A549 (cell line): ENCODE measurements at regions not wholly inside any gene's neighbourhood (a gene's known extent, or its start where the extent isn't known, plus 50 kb on each side); places are given as distances from the start of the nearest gene placed in this dataset.

Experiments
- ATAC-seq, 2 experiments: fragments of 200-7000 bp in 1 of 2; fragments of >200 bp in 1 of 2; cut with Nextera tagmentation in 1 of 2; cut with Tn5 transposase in 1 of 2; 3 replicates each; pipeline versions ENCODE4 v1.8.0 to v1.9.1; 2018 to 2020; ENCODE audit warnings: mild to moderate bottlenecking in 1 of 2, moderate library complexity in 1 of 2
- CTCF ChIA-PET: fragments of 300-600 bp; sonication (Branson Sonifier 250); formaldehyde crosslinking; extraction: SDS; loops from one replicate; lab custom pipeline; 2021; ENCODE audit warnings: antibody characterized with exemption, inconsistent platforms; lab: Yijun Ruan, JAX
- POLR2A ChIA-PET: fragments of 350-600 bp; formaldehyde crosslinking; extraction: SDS; loops from one replicate; lab custom pipeline; 2021; ENCODE audit warnings: antibody characterized with exemption, inconsistent platforms; lab: Yijun Ruan, JAX
- DNase-seq, 2 experiments: peaks; one replicate each; pipeline versions ENCODE4 v3.0.0 to v3.0.0-alpha.2; 2011 to 2016; ENCODE audit warnings: low read depth in 1 of 2, low spot score in 1 of 2
- FAIRE-seq: peaks from 2 replicates; lab custom pipeline; 2011; peaks lifted over from hg19 to GRCh38; lab: Jason Lieb, UNC
- H3K27ac ChIP-seq, 2 experiments: fragments of >200 bp; sonication (Bioruptor Twin); formaldehyde crosslinking; 3 replicates each; pipeline ENCODE4 v1.5.1; 2016 to 2017
- H3K4me1 ChIP-seq: fragments of >200 bp; sonication (Bioruptor Twin); formaldehyde crosslinking; 3 replicates; pipeline ENCODE4 v1.6.1; 2016
- H3K4me2 ChIP-seq: fragments of >200 bp; sonication (Bioruptor Twin); formaldehyde crosslinking; 3 replicates; pipeline ENCODE4 v1.6.1; 2016
- H3K4me3 ChIP-seq: fragments of >200 bp; sonication (Bioruptor Twin); formaldehyde crosslinking; 3 replicates; pipeline ENCODE4 v1.5.1; 2016
- H3K9me3 ChIP-seq: fragments of >200 bp; sonication (Bioruptor Twin); formaldehyde crosslinking; 3 replicates; pipeline ENCODE4 v1.6.1; 2016
- BHLHE40 ChIP-seq: IDR thresholded peaks from 2 replicates; pipeline ENCODE4 v1.6.1; 2012; ENCODE audit warnings: low read depth, low read length, inconsistent platforms
- CBX2 ChIP-seq: fragments of 200-600 bp; sonication (generic); IDR thresholded peaks from 2 replicates; pipeline ENCODE4 v1.6.1; 2016; ENCODE audit warnings: low read depth, mild to moderate bottlenecking, borderline replicate concordance
- EHF ChIP-seq: fragments of 250-450 bp; sonication (Bioruptor Pico); IDR thresholded peaks from 2 replicates; pipeline ENCODE4 v1.5.0; 2020; ENCODE audit warnings: mild to moderate bottlenecking
- FOSB ChIP-seq: fragments of 250-450 bp; sonication (Bioruptor Pico); IDR thresholded peaks from 2 replicates; pipeline ENCODE4 v1.5.0; 2020; ENCODE audit warnings: mild to moderate bottlenecking, moderate library complexity
- FOXS1 ChIP-seq: fragments of 250-450 bp; sonication (Bioruptor Pico); IDR thresholded peaks from 2 replicates; pipeline ENCODE4 v1.5.0; 2020; ENCODE audit warnings: mild to moderate bottlenecking, moderate library complexity
- GATA3 ChIP-seq: IDR thresholded peaks from 2 replicates; pipeline ENCODE4 v1.6.1; 2012; ENCODE audit warnings: borderline replicate concordance
- HDAC2 ChIP-seq: fragments of 200-600 bp; sonication (generic); IDR thresholded peaks from 2 replicates; pipeline ENCODE4 v1.6.1; 2016
- HOXB5 ChIP-seq: fragments of 250-450 bp; sonication (Bioruptor Pico); IDR thresholded peaks from 2 replicates; pipeline ENCODE4 v1.5.0; 2020; ENCODE audit warnings: mild to moderate bottlenecking, moderate library complexity
- MAFK ChIP-seq: fragments of 450-650 bp; IDR thresholded peaks from 2 replicates; pipeline ENCODE4 v1.6.1; 2014; ENCODE audit not compliant: partially characterized antibody
- NFE2L2 ChIP-seq: fragments of 150-350 bp; conservative IDR thresholded peaks from 2 replicates; pipeline ENCODE4 v1.6.1; 2014; ENCODE audit warnings: low read length
- NPAS2 ChIP-seq: fragments of 250-450 bp; sonication (Bioruptor Pico); IDR thresholded peaks from 2 replicates; pipeline ENCODE4 v1.8.0; 2022; ENCODE audit warnings: mild to moderate bottlenecking, moderate library complexity, borderline replicate concordance
- POLR2A ChIP-seq: IDR thresholded peaks from 2 replicates; pipeline ENCODE4 v1.6.1; 2012; ENCODE audit warnings: mild to moderate bottlenecking, low read length
- POLR2AphosphoS2 ChIP-seq: conservative IDR thresholded peaks from 2 replicates; pipeline ENCODE4 v1.6.1; 2012; ENCODE audit warnings: low read length, improper control_type of control experiment, inconsistent platforms
- RAD21 ChIP-seq, 2 experiments: fragments of >200 bp in 1 of 2; sonication (Bioruptor Twin) in 1 of 2; formaldehyde crosslinking in 1 of 2; IDR thresholded peaks in 1 of 2; conservative IDR thresholded peaks in 1 of 2; 2 replicates in 1 of 2; 3 replicates in 1 of 2; pipeline ENCODE4 v1.6.1; 2012 to 2018; ENCODE audit warnings: inconsistent platforms in 1 of 2
- RFX5 ChIP-seq: fragments of 450-650 bp; IDR thresholded peaks from 2 replicates; pipeline ENCODE4 v1.7.1; 2014; ENCODE audit warnings: antibody characterized with exemption, mild to moderate bottlenecking, moderate library complexity
- SMC3 ChIP-seq: fragments of >200 bp; sonication (Bioruptor Twin); formaldehyde crosslinking; IDR thresholded peaks from 3 replicates; pipeline ENCODE4 v1.6.1; 2018; ENCODE audit warnings: inconsistent platforms
- ZC3H11A ChIP-seq: fragments of 450-650 bp; IDR thresholded peaks from 2 replicates; pipeline ENCODE4 v1.6.1; 2014; ENCODE audit warnings: antibody characterized with exemption, mild to moderate bottlenecking
- WGBS: methylation state at CpG from one replicate; pipeline ENCODE4 v1.1.6; 2017; ENCODE audit errors: missing lambda C conversion rate; 5-methylcytosine and 5-hydroxymethylcytosine counted together
- TF ChIP-seq, protein P1 (sequence below): IDR thresholded peaks from 2 replicates; pipeline ENCODE4 v1.6.1; 2012; ENCODE audit warnings: low read depth, borderline replicate concordance
- TF ChIP-seq, protein P2 (sequence below): fragments of >200 bp; sonication (Bioruptor Twin); formaldehyde crosslinking; IDR thresholded peaks from 3 replicates; pipeline ENCODE4 v1.6.1; 2016
- TF ChIP-seq, protein P3 (sequence below): fragments of 200-600 bp; sonication (generic); IDR thresholded peaks from 2 replicates; pipeline ENCODE4 v1.6.1; 2016; ENCODE audit warnings: antibody characterized with exemption, mild to moderate bottlenecking, moderate library complexity
- TF ChIP-seq, protein P4 (sequence below): fragments of >200 bp; sonication (Bioruptor Twin); formaldehyde crosslinking; IDR thresholded peaks from 3 replicates; pipeline ENCODE4 v1.5.1; 2016

GRCh38 chr2:18889565-18890332 is 300.4 kb upstream of the NT5C1B start:
- no peak for ATAC-seq
- TF ChIP-seq CBX2: no peak
- no peak for TF ChIP-seq MAFK
- no peak for TF ChIP-seq NPAS2 (CRISPR knock-in tag)
- no peak for TF ChIP-seq BHLHE40
- Histone ChIP-seq H3K4me1 (no peaks in the 10 kb centered on the region), H3K4me2 (no peak overlapping the region), H3K4me3 (no peak overlapping the region), H3K9me3 (no peaks in the 10 kb centered on the region), H3K27ac (no peak overlapping the region)
- CTCF ChIA-PET: no interaction called here
- no peak for FAIRE-seq
- POLR2A ChIA-PET: no interaction called here
- 62% methylated on average over 5 of the region's 5 CpGs for WGBS
- no peak for DNase-seq

DNA sequence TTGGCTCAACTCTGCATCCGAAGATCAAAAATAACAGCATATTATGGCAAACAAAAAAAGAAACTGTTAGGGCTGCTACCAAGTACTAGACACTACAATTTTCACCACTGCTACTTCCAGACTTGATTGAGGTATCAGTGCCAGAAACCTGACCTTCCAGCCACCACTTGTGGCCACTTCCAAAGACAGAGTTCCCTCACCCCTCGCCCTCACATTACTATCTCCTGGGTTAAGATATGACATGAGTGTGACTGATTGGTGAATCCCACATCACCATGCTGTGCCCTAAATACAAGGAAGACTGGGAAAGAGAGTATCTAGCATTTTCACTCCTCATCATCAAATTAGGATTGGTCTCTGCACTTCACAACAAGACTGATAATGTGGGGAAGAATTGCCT is 296.1 kb upstream of the NT5C1B start:
- Histone ChIP-seq H3K4me2 (no peak overlapping the region), H3K4me3 (no peak overlapping the region), H3K9me3 (no peaks in the 10 kb centered on the region), H3K4me1 (no peaks in the 10 kb centered on the region)
- DNase-seq (no peak), FAIRE-seq (no peak), ATAC-seq (no peak)
- WGBS: 67% methylated on average over 2 of the region's 2 CpGs
- CTCF ChIA-PET: no interaction called here
- TF ChIP-seq FOXS1 (CRISPR knock-in tag): no peak
- no peak for TF ChIP-seq MAFK
- TF ChIP-seq, protein P1, sequence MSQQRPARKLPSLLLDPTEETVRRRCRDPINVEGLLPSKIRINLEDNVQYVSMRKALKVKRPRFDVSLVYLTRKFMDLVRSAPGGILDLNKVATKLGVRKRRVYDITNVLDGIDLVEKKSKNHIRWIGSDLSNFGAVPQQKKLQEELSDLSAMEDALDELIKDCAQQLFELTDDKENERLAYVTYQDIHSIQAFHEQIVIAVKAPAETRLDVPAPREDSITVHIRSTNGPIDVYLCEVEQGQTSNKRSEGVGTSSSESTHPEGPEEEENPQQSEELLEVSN: no peak
- no peak for TF ChIP-seq HDAC2
- TF ChIP-seq CBX2: no peak
- no peak for TF ChIP-seq POLR2A
- TF ChIP-seq, protein P2, sequence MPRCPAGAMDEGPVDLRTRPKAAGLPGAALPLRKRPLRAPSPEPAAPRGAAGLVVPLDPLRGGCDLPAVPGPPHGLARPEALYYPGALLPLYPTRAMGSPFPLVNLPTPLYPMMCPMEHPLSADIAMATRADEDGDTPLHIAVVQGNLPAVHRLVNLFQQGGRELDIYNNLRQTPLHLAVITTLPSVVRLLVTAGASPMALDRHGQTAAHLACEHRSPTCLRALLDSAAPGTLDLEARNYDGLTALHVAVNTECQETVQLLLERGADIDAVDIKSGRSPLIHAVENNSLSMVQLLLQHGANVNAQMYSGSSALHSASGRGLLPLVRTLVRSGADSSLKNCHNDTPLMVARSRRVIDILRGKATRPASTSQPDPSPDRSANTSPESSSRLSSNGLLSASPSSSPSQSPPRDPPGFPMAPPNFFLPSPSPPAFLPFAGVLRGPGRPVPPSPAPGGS: no peak
- TF ChIP-seq, all 56 proteins: peak for 0
- POLR2A ChIA-PET: no interaction called here
- H3K27ac ChIP-seq: no peak overlapping the region

DNA sequence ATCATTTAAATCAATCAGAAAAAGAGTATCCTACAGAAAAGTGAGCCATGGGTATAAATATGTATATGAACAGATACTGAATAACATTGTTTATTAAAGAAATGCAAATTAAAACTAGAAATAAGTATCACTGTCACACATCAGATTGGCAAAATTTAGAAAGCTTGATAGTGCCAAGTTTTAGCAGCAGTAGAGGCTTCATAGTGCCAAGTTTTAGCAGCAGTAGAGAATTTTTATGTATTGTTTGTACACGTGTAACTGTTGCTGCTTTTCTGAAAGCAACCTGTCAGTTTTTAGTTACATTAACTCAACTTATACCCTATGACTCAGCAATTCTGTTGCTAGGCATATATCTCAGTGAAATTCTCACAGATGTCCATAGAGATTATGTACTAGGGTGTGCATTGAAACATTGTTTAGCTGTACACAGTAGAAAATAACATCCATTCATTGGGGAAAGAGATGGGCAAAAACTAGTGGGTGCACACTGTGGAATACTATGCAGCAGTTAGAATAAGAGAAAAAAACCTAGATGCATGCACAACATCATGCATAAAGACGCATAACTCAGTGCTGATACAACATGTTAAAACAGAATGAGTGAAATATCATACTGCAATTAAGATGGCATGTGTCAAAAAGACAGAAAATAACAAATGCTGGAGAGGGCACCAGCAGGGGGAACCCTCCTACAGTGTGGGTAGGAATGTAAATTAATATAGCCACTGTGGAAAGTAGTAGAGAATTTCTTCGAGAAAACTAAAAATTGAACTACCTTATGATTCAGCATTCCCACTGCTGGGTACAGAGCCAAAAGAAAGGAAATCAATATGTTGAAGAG is 294.5 kb upstream of the NT5C1B start:
- DNase-seq (peak in 1 of 2 experiments; percentile 46), ATAC-seq (peak in 1 of 2 experiments; percentile 62; a peak in 4 of 6 replicates), FAIRE-seq (peak; percentile 32)
- ChIA-PET POLR2A (no interaction called here), CTCF (interaction anchor here (1.1 to 1.6 kb wide), 2 partner anchors 23 to 475 kb away, joined by 3 to 4 read pairs; partner anchors contain the start of gene OSR1)
- Histone ChIP-seq H3K9me3 (no peaks in the 10 kb centered on the region), H3K4me1 (no peaks in the 10 kb centered on the region), H3K27ac (0 out of 6 replicates have a peak overlapping the region, but pooled peaks of 1 of the 2 experiments have one; percentile 4), H3K4me3 (no peak overlapping the region), H3K4me2 (no peak overlapping the region)
- TF ChIP-seq RAD21 (conservative IDR thresholded peaks at IDR 0.05 in 1 of 2, IDR thresholded peaks at IDR 0.05 in 1 of 2) (peak; percentile 66 to 78), NFE2L2 (peak; percentile 83), FOSB (CRISPR knock-in tag) (no peak), MAFK (peak; percentile 91), SMC3 (peak; percentile 70), ZC3H11A (no peak), RFX5 (no peak), GATA3 (no peak), HOXB5 (CRISPR knock-in tag) (no peak), EHF (no peak), POLR2AphosphoS2 (no peak)
- TF ChIP-seq, protein P3, sequence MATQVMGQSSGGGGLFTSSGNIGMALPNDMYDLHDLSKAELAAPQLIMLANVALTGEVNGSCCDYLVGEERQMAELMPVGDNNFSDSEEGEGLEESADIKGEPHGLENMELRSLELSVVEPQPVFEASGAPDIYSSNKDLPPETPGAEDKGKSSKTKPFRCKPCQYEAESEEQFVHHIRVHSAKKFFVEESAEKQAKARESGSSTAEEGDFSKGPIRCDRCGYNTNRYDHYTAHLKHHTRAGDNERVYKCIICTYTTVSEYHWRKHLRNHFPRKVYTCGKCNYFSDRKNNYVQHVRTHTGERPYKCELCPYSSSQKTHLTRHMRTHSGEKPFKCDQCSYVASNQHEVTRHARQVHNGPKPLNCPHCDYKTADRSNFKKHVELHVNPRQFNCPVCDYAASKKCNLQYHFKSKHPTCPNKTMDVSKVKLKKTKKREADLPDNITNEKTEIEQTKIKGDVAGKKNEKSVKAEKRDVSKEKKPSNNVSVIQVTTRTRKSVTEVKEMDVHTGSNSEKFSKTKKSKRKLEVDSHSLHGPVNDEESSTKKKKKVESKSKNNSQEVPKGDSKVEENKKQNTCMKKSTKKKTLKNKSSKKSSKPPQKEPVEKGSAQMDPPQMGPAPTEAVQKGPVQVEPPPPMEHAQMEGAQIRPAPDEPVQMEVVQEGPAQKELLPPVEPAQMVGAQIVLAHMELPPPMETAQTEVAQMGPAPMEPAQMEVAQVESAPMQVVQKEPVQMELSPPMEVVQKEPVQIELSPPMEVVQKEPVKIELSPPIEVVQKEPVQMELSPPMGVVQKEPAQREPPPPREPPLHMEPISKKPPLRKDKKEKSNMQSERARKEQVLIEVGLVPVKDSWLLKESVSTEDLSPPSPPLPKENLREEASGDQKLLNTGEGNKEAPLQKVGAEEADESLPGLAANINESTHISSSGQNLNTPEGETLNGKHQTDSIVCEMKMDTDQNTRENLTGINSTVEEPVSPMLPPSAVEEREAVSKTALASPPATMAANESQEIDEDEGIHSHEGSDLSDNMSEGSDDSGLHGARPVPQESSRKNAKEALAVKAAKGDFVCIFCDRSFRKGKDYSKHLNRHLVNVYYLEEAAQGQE: no peak
- TF ChIP-seq, protein P4, sequence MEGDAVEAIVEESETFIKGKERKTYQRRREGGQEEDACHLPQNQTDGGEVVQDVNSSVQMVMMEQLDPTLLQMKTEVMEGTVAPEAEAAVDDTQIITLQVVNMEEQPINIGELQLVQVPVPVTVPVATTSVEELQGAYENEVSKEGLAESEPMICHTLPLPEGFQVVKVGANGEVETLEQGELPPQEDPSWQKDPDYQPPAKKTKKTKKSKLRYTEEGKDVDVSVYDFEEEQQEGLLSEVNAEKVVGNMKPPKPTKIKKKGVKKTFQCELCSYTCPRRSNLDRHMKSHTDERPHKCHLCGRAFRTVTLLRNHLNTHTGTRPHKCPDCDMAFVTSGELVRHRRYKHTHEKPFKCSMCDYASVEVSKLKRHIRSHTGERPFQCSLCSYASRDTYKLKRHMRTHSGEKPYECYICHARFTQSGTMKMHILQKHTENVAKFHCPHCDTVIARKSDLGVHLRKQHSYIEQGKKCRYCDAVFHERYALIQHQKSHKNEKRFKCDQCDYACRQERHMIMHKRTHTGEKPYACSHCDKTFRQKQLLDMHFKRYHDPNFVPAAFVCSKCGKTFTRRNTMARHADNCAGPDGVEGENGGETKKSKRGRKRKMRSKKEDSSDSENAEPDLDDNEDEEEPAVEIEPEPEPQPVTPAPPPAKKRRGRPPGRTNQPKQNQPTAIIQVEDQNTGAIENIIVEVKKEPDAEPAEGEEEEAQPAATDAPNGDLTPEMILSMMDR: peak; percentile 57
- TF ChIP-seq, protein P2: no peak
- WGBS: 38% methylated on average over 3 of the region's 3 CpGs
